HG02623 (cell line): ENCODE measurements at regions not wholly inside any gene's neighbourhood (a gene's known extent, or its start where the extent isn't known, plus 50 kb on each side); places are given as distances from the start of the nearest gene placed in this dataset.
"Not testable (repeated sequence)": the region's sequence is repeated elsewhere in the genome, so short reads cannot be mapped to it uniquely, and the experiment has no call there.

ENCODE experiments used
- ATAC-seq: cut with Tn5 transposase; IDR thresholded peaks from one replicate; pipeline ENCODE4 v1.9.1; 2021; ENCODE audit warnings: moderate library complexity; ENCODE audit not compliant: unreplicated experiment

GRCh38 chr5:167857321-167857720 is 434.1 kb upstream of the WWC1 start:
- no peak for ATAC-seq

GRCh38 chr5:167858186-167858855 is 433.1 kb upstream of the WWC1 start:
- ATAC-seq = not testable (repeated sequence)

- no peak for ATAC-seq
Measured at GRCh38 chr5:167861129-167861927, 430.1 kb upstream of the WWC1 start.

- ATAC-seq = no peak
Measured at GRCh38 chr5:167861928-167862426, 429.5 kb upstream of the WWC1 start.

GRCh38 chr5:167863883-167864282 is 427.6 kb upstream of the WWC1 start:
- no peak for ATAC-seq

GRCh38 chr5:167864801-167865200 is 426.6 kb upstream of the WWC1 start:
- ATAC-seq = no peak

GRCh38 chr5:167866797-167867196 is 424.6 kb upstream of the WWC1 start:
- ATAC-seq = no peak

- no peak for ATAC-seq
Measured at GRCh38 chr5:167867281-167867680, 424.2 kb upstream of the WWC1 start.

GRCh38 chr5:167869125-167869524 is 422.3 kb upstream of the WWC1 start:
- no peak for ATAC-seq

- ATAC-seq = no peak
Measured at GRCh38 chr5:167870055-167870454, 421.4 kb upstream of the WWC1 start.

GRCh38 chr5:167871091-167871490 is 420.4 kb upstream of the WWC1 start:
- ATAC-seq = no peak

- ATAC-seq = no peak
Measured at GRCh38 chr5:167872791-167873190, 418.7 kb upstream of the WWC1 start.

- ATAC-seq = no peak
Measured at GRCh38 chr5:167877114-167877722, 414.2 kb upstream of the WWC1 start.

GRCh38 chr5:167877924-167878323 is 413.5 kb upstream of the WWC1 start:
- ATAC-seq = no peak

GRCh38 chr5:167880420-167880819 is 411.0 kb upstream of the WWC1 start:
- no peak for ATAC-seq

GRCh38 chr5:167881041-167881440 is 410.4 kb upstream of the WWC1 start:
- no peak for ATAC-seq

GRCh38 chr5:167886196-167886595 is 405.2 kb upstream of the WWC1 start:
- no peak for ATAC-seq

GRCh38 chr5:167888393-167888792 is 403.1 kb upstream of the WWC1 start:
- no peak for ATAC-seq

- ATAC-seq = no peak
Measured at GRCh38 chr5:167889276-167889675, 402.2 kb upstream of the WWC1 start.

- no peak for ATAC-seq
Measured at GRCh38 chr5:167892352-167893115, 398.9 kb upstream of the WWC1 start.

GRCh38 chr5:167893271-167893670 is 398.2 kb upstream of the WWC1 start:
- no peak for ATAC-seq
